H1 (cell line): ENCODE measurements at regions not wholly inside any gene's neighbourhood (a gene's known extent, or its start where the extent isn't known, plus 50 kb on each side); places are given as distances from the start of the nearest gene placed in this dataset.

Experiments
- CTCF ChIA-PET: fragments of 300-600 bp; sonication (Branson Sonifier 250); formaldehyde crosslinking; loops from one replicate; lab custom pipeline; 2021; ENCODE audit not compliant: partially characterized antibody; lab: Charles Lee
- POLR2A ChIA-PET: fragments of 300-600 bp; sonication (Branson Sonifier 250); formaldehyde crosslinking; loops from one replicate; lab custom pipeline; 2021; ENCODE audit warnings: inconsistent platforms; ENCODE audit not compliant: partially characterized antibody; lab: Charles Lee
- DNase-seq, 2 experiments: peaks; one replicate each; pipeline versions ENCODE4 v3.0.0 to v3.0.0-alpha.2; 2010 to 2022; ENCODE audit warnings: low spot score in 2 of 2, low read depth in 1 of 2, mixed read lengths in 1 of 2
- FAIRE-seq: peaks from 2 replicates; lab custom pipeline; 2011; peaks lifted over from hg19 to GRCh38; lab: Jason Lieb, UNC
- H2AFZ ChIP-seq: 2 replicates; pipeline ENCODE4 v1.8.1; 2012; ENCODE audit warnings: low read length, inconsistent platforms
- H2AK5ac ChIP-seq: 2 replicates; pipeline ENCODE4 v1.6.1; 2013; ENCODE audit warnings: low read depth, low read length
- H2BK120ac ChIP-seq: replicated peaks from 2 replicates; pipeline ENCODE3; 2013; ENCODE audit warnings: low read depth, low read length, inconsistent platforms
- H2BK12ac ChIP-seq: 2 replicates; pipeline ENCODE4 v1.6.1; 2013; ENCODE audit warnings: low read depth, low read length
- H2BK15ac ChIP-seq: 2 replicates; pipeline ENCODE4 v1.6.1; 2013; ENCODE audit warnings: low read length
- H2BK20ac ChIP-seq: 2 replicates; pipeline ENCODE4 v1.6.1; 2013; ENCODE audit warnings: low read length
- H2BK5ac ChIP-seq: 2 replicates; pipeline ENCODE4 v1.6.1; 2013; ENCODE audit warnings: low read depth, low read length
- H3K14ac ChIP-seq: 2 replicates; pipeline ENCODE4 v1.6.1; 2013; ENCODE audit warnings: inconsistent platforms; ENCODE audit not compliant: insufficient read length
- H3K18ac ChIP-seq: 2 replicates; pipeline ENCODE4 v1.6.1; 2013; ENCODE audit warnings: low read length; ENCODE audit errors: extremely low read depth
- H3K23ac ChIP-seq: 2 replicates; pipeline ENCODE4 v1.6.1; 2013; ENCODE audit warnings: inconsistent platforms; ENCODE audit not compliant: insufficient read length
- H3K23me2 ChIP-seq: 2 replicates; pipeline ENCODE4 v1.6.1; 2013; ENCODE audit warnings: low read depth, low read length
- H3K27ac ChIP-seq: 2 replicates; pipeline ENCODE4 v1.6.1; 2011; ENCODE audit warnings: low read depth, low read length, inconsistent platforms
- H3K27me3 ChIP-seq, 4 experiments: replicated peaks in 1 of 4; 1 replicate in 1 of 4; 2 replicates in 3 of 4; pipeline versions ENCODE4 v1.6.1 to v1.8.1; 2011 to 2013; ENCODE audit warnings: low read length in 3 of 4, mild to moderate bottlenecking in 3 of 4, inconsistent platforms in 2 of 4, mixed read lengths in 2 of 4, moderate library complexity in 1 of 4; ENCODE audit not compliant: control insufficient read depth in 3 of 4, insufficient read depth in 3 of 4; ENCODE audit errors: extremely low read depth in 1 of 4
- H3K36me3 ChIP-seq, 4 experiments: 2 replicates each; pipeline versions ENCODE4 v1.6.1 to v1.8.1; 2011 to 2013; ENCODE audit warnings: mild to moderate bottlenecking in 4 of 4, low read length in 3 of 4, moderate library complexity in 2 of 4, control low read depth in 1 of 4, inconsistent platforms in 1 of 4; ENCODE audit not compliant: insufficient read depth in 4 of 4, control insufficient read depth in 2 of 4
- H3K4ac ChIP-seq: replicated peaks from 2 replicates; pipeline ENCODE3; 2013; ENCODE audit warnings: low read length, low read depth, mixed read lengths, inconsistent platforms; ENCODE audit not compliant: insufficient read length
- H3K4me1 ChIP-seq, 4 experiments: replicated peaks in 1 of 4; 1 replicate in 1 of 4; 2 replicates in 3 of 4; pipeline versions ENCODE4 v1.6.1 to v1.8.1; 2011 to 2013; ENCODE audit warnings: low read length in 3 of 4, inconsistent platforms in 2 of 4, mixed read lengths in 1 of 4; ENCODE audit not compliant: insufficient read depth in 4 of 4, control insufficient read depth in 3 of 4
- H3K4me2 ChIP-seq, 2 experiments: 2 replicates each; pipeline versions ENCODE4 v1.6.1 to v1.8.1; 2011 to 2013; ENCODE audit warnings: low read depth in 2 of 2, low read length in 2 of 2, control low read depth in 1 of 2, inconsistent platforms in 1 of 2, mild to moderate bottlenecking in 1 of 2; ENCODE audit not compliant: insufficient read depth in 1 of 2
- H3K4me3 ChIP-seq, 4 experiments: fragments of 200-600, 300-600 bp in 1 of 4; sonication (generic), shearing (Covaris generic), sonication (Bioruptor Twin) in 1 of 4; 2 replicates each; pipeline versions ENCODE4 v1.5.1 to v1.8.1; 2011 to 2016; ENCODE audit warnings: low read length in 4 of 4, low read depth in 3 of 4, control low read depth in 2 of 4, inconsistent platforms in 2 of 4, mild to moderate bottlenecking in 2 of 4, mixed read lengths in 1 of 4, moderate library complexity in 1 of 4; ENCODE audit not compliant: insufficient read depth in 2 of 4; ENCODE audit errors: extremely low read depth in 1 of 4
- H3K56ac ChIP-seq: replicated peaks from 2 replicates; pipeline ENCODE3; 2013; ENCODE audit warnings: low read depth, mild to moderate bottlenecking, mixed read lengths, low read length, inconsistent platforms; ENCODE audit not compliant: insufficient read length
- H3K79me1 ChIP-seq: 2 replicates; pipeline ENCODE4 v1.6.1; 2013; ENCODE audit warnings: low read depth, low read length, control low read depth
- H3K79me2 ChIP-seq, 2 experiments: 2 replicates each; pipeline versions ENCODE4 v1.6.1 to v1.8.1; 2012 to 2013; ENCODE audit warnings: low read length in 2 of 2, mild to moderate bottlenecking in 2 of 2, inconsistent platforms in 1 of 2; ENCODE audit not compliant: insufficient read depth in 2 of 2, control insufficient read depth in 1 of 2
- H3K9ac ChIP-seq, 4 experiments: replicated peaks in 1 of 4; 1 replicate in 1 of 4; 2 replicates in 3 of 4; pipeline versions ENCODE4 v1.6.1 to v1.8.1; 2011 to 2013; ENCODE audit warnings: low read depth in 3 of 4, low read length in 3 of 4, control low read depth in 2 of 4, mild to moderate bottlenecking in 2 of 4, moderate library complexity in 2 of 4, inconsistent platforms in 1 of 4; ENCODE audit errors: extremely low read depth in 1 of 4
- H3K9me3 ChIP-seq, 2 experiments: 2 replicates each; pipeline versions ENCODE4 v1.6.1 to v1.8.1; 2012 to 2013; ENCODE audit warnings: mild to moderate bottlenecking in 2 of 2, moderate library complexity in 2 of 2, control low read depth in 1 of 2, inconsistent platforms in 1 of 2, low read depth in 1 of 2, low read length in 1 of 2, mixed read lengths in 1 of 2; ENCODE audit not compliant: insufficient read depth in 2 of 2
- H4K20me1 ChIP-seq, 2 experiments: replicated peaks in 1 of 2; 2 replicates each; pipeline versions ENCODE3 to v1.8.1; 2011 to 2013; ENCODE audit warnings: inconsistent platforms in 2 of 2, low read length in 2 of 2, mild to moderate bottlenecking in 1 of 2; ENCODE audit not compliant: insufficient read depth in 2 of 2, control insufficient read depth in 1 of 2
- H4K5ac ChIP-seq: 2 replicates; pipeline ENCODE4 v1.6.1; 2013; ENCODE audit warnings: low read length, low read depth, mixed read lengths, inconsistent platforms; ENCODE audit not compliant: insufficient read length
- H4K8ac ChIP-seq: 2 replicates; pipeline ENCODE4 v1.8.0; 2013; ENCODE audit warnings: mild to moderate bottlenecking, moderate library complexity, low read length, inconsistent platforms; ENCODE audit not compliant: insufficient read depth; ENCODE audit errors: extremely low read depth
- H4K91ac ChIP-seq: replicated peaks from 2 replicates; pipeline ENCODE3; 2013; ENCODE audit warnings: low read length, mixed read lengths, inconsistent platforms; ENCODE audit not compliant: insufficient read length
- CHD2 ChIP-seq: IDR thresholded peaks from 2 replicates; pipeline ENCODE4 v1.6.1; 2012; ENCODE audit warnings: low read length, improper control_type of control experiment
- GTF2F1 ChIP-seq: IDR thresholded peaks from 2 replicates; pipeline ENCODE4 v1.6.1; 2012; ENCODE audit warnings: low read depth, low read length, improper control_type of control experiment, borderline replicate concordance
- HDAC6 ChIP-seq: IDR thresholded peaks from one replicate; pipeline ENCODE4 v1.7.1; 2012; ENCODE audit warnings: low read depth, mild to moderate bottlenecking, inconsistent platforms, low read length, moderate library complexity
- KDM5A ChIP-seq: fragments of 200-600 bp; IDR thresholded peaks from 2 replicates; pipeline ENCODE4 v1.7.1; 2012; ENCODE audit warnings: mild to moderate bottlenecking, low read length, inconsistent platforms, mixed read lengths
- NRF1 ChIP-seq: IDR thresholded peaks from 2 replicates; pipeline ENCODE4 v1.6.1; 2011; ENCODE audit warnings: mild to moderate bottlenecking, low read depth, low read length, improper control_type of control experiment
- POU5F1 ChIP-seq: IDR thresholded peaks from 2 replicates; pipeline ENCODE4 v1.6.1; 2011; ENCODE audit warnings: low read depth, mild to moderate bottlenecking, low read length, moderate library complexity
- RAD21 ChIP-seq, 2 experiments: IDR thresholded peaks in 1 of 2; conservative IDR thresholded peaks in 1 of 2; 2 replicates each; pipeline ENCODE4 v1.6.1; 2011; ENCODE audit warnings: low read depth in 2 of 2, low read length in 2 of 2, improper control_type of control experiment in 1 of 2, inconsistent platforms in 1 of 2, mild to moderate bottlenecking in 1 of 2, moderate library complexity in 1 of 2
- RFX5 ChIP-seq: IDR thresholded peaks from 2 replicates; pipeline ENCODE4 v1.6.1; 2011; ENCODE audit warnings: low read depth, low read length, improper control_type of control experiment, borderline replicate concordance
- RNF2 ChIP-seq: fragments of 200-900, 300-1000 bp; sonication (generic); IDR thresholded peaks from 2 replicates; pipeline ENCODE4 v1.7.1; 2016; ENCODE audit warnings: borderline replicate concordance, low read depth, mild to moderate bottlenecking, antibody characterized with exemption, low read length; ENCODE audit not compliant: poor library complexity, severe bottlenecking; ENCODE audit errors: missing control alignments
- SIN3A ChIP-seq, 2 experiments: IDR thresholded peaks in 1 of 2; conservative IDR thresholded peaks in 1 of 2; 2 replicates each; pipeline ENCODE4 v1.6.1; 2011 to 2012; ENCODE audit warnings: low read length in 2 of 2, improper control_type of control experiment in 1 of 2, low read depth in 1 of 2, mild to moderate bottlenecking in 1 of 2
- SIX5 ChIP-seq: IDR thresholded peaks from 2 replicates; pipeline ENCODE4 v1.6.1; 2011; ENCODE audit warnings: mild to moderate bottlenecking, low read depth, low read length
- SP2 ChIP-seq: IDR thresholded peaks from 2 replicates; pipeline ENCODE4 v1.6.1; 2012; ENCODE audit warnings: mild to moderate bottlenecking, low read length, inconsistent platforms
- TAF1 ChIP-seq: IDR thresholded peaks from 2 replicates; pipeline ENCODE4 v1.6.1; 2011; ENCODE audit warnings: mild to moderate bottlenecking, low read depth, low read length
- TCF12 ChIP-seq: IDR thresholded peaks from 2 replicates; pipeline ENCODE4 v1.6.1; 2011; ENCODE audit warnings: low read depth, mild to moderate bottlenecking, low read length
- WGBS, 2 experiments: shearing (Covaris generic) in 1 of 2; methylation state at CpG; one replicate each; pipeline versions ENCODE4 v1.1.6 to v1.1.7; 2013 to 2015; ENCODE audit warnings: low lambda C conversion rate in 2 of 2, mixed read lengths in 2 of 2, inconsistent platforms in 1 of 2, low coverage in 1 of 2, missing lambda C conversion rate in 1 of 2; ENCODE audit not compliant: insufficient replicate concordance in 2 of 2, insufficient coverage in 1 of 2, insufficient read length in 1 of 2; ENCODE audit errors: extremely low coverage in 1 of 2, missing lambda C conversion rate in 1 of 2; 5-methylcytosine and 5-hydroxymethylcytosine counted together

- H3K56ac ChIP-seq = no peak overlapping the region
- H3K14ac ChIP-seq = no peak overlapping the region
- no peak overlapping the region for H4K8ac ChIP-seq
- no peak overlapping the region for H2BK15ac ChIP-seq
- H3K4me3 ChIP-seq = no peak overlapping the region
- H3K4me2 ChIP-seq = no peak overlapping the region
- no peak overlapping the region for H3K27ac ChIP-seq
- peaks cover 3% of the 10 kb centered on the region; the same call in 1 of the 2 replicates for H3K23me2 ChIP-seq
- no peaks in the 10 kb centered on the region for H3K36me3 ChIP-seq
- no peak for FAIRE-seq
- no peak overlapping the region for H2BK120ac ChIP-seq
- ChIA-PET CTCF (no interaction called here), POLR2A (no interaction called here)
- no peak overlapping the region for H3K4ac ChIP-seq
- WGBS, 2 experiments = 89% methylated on average over 1 of the region's 1 CpG; no CpG with 5 or more reads in 1 of the 2 experiments
- H2BK5ac ChIP-seq = no peak overlapping the region
- no peak overlapping the region for H3K23ac ChIP-seq
- H2AFZ ChIP-seq = no peak overlapping the region
- no peaks in the 10 kb centered on the region for H3K9me3 ChIP-seq
- no peaks in the 10 kb centered on the region for H3K79me1 ChIP-seq
- H3K18ac ChIP-seq = no peak overlapping the region
- H4K5ac ChIP-seq = no peak overlapping the region
- no peak overlapping the region for H3K9ac ChIP-seq
- no peaks in the 10 kb centered on the region for H3K4me1 ChIP-seq
- no peaks in the 10 kb centered on the region for H3K79me2 ChIP-seq
- no peak overlapping the region for H4K91ac ChIP-seq
- no peak overlapping the region for H2AK5ac ChIP-seq
- no peak overlapping the region for H2BK20ac ChIP-seq
- no peak for DNase-seq
- no peaks in the 10 kb centered on the region for H4K20me1 ChIP-seq
- no peaks in the 10 kb centered on the region for H3K27me3 ChIP-seq
- no peak overlapping the region for H2BK12ac ChIP-seq
- TF ChIP-seq TAF1 (no peak), SP2 (no peak), POU5F1 (no peak), CHD2 (no peak), KDM5A (no peak), SIX5 (no peak), RAD21 (IDR thresholded peaks at IDR 0.05 in 1 of 2, conservative IDR thresholded peaks at IDR 0.05 in 1 of 2; ENCODE audit: low read depth in 2 of 2, low read length in 2 of 2) (no peak), NRF1 (no peak), HDAC6 (no peak), TCF12 (no peak), RFX5 (no peak), RNF2 (no peak), GTF2F1 (no peak), SIN3A (conservative IDR thresholded peaks at IDR 0.05 in 1 of 2, IDR thresholded peaks at IDR 0.05 in 1 of 2; ENCODE audit: low read depth in 1 of 2, low read length in 2 of 2) (no peak)
Observed at GRCh38 chr9:115794921-115795475, 358.6 kb upstream of the PAPPA start.
